Lung (tissue), 11 donors: ENCODE measurements at regions not wholly inside any gene's neighbourhood (a gene's known extent, or its start where the extent isn't known, plus 50 kb on each side); places are given as distances from the start of the nearest gene placed in this dataset.

ENCODE experiments used
- ATAC-seq: fragments of 200-7000 bp; cut with Tn5 transposase; one replicate; pipeline ENCODE4 v1.9.1; 2020; ENCODE audit warnings: moderate number of reproducible peaks; ENCODE audit not compliant: insufficient read depth, low FRiP score
- DNase-seq, 3 donors: peaks; one replicate each; pipeline ENCODE4 v3.0.0-alpha.2; 2013 to 2017
- H3K27ac ChIP-seq, 2 donors: one replicate each; pipeline ENCODE4 v1.5.1; 2013; ENCODE audit warnings: mild to moderate bottlenecking in 2 of 2, moderate library complexity in 2 of 2, control low read depth in 1 of 2, inconsistent platforms in 1 of 2, low read depth in 1 of 2, low read length in 1 of 2
- H3K27me3 ChIP-seq, 3 donors: one replicate each; pipeline ENCODE4 v1.5.1; 2013; ENCODE audit warnings: low read length in 2 of 3; ENCODE audit not compliant: control insufficient read depth in 3 of 3, insufficient read depth in 3 of 3
- H3K36me3 ChIP-seq, 4 donors: one replicate each; pipeline ENCODE4 v1.5.1; 2013; ENCODE audit warnings: low read length in 4 of 4, mild to moderate bottlenecking in 1 of 4, moderate library complexity in 1 of 4; ENCODE audit not compliant: control insufficient read depth in 4 of 4, insufficient read depth in 4 of 4
- H3K4me1 ChIP-seq, 5 donors: one replicate each; pipeline ENCODE4 v1.5.1; 2013; ENCODE audit warnings: low read length in 5 of 5, mild to moderate bottlenecking in 2 of 5, moderate library complexity in 1 of 5; ENCODE audit not compliant: control insufficient read depth in 5 of 5, insufficient read depth in 5 of 5
- H3K4me3 ChIP-seq: one replicate; pipeline ENCODE4 v1.5.1; 2013; ENCODE audit warnings: mild to moderate bottlenecking, control low read depth, moderate library complexity
- H3K9ac ChIP-seq, 2 donors: one replicate each; pipeline ENCODE4 v1.5.1; 2013; ENCODE audit warnings: low read length in 2 of 2, control low read depth in 1 of 2; ENCODE audit not compliant: insufficient read depth in 1 of 2
- H3K9me3 ChIP-seq, 4 donors: one replicate each; pipeline ENCODE4 v1.5.1; 2013; ENCODE audit warnings: low read length in 3 of 4, mild to moderate bottlenecking in 1 of 4, moderate library complexity in 1 of 4; ENCODE audit not compliant: control insufficient read depth in 4 of 4, insufficient read depth in 3 of 4
- CTCF ChIP-seq: IDR thresholded peaks from 2 replicates; pipeline ENCODE4 v1.5.1; 2012; ENCODE audit warnings: mild to moderate bottlenecking; ENCODE audit errors: control extremely low read depth, extremely low read depth
- WGBS, 2 donors: extraction: QIAGEN DNeasy Blood & Tissue Kit; methylation state at CpG; one replicate each; pipeline ENCODE4 v1.1.7; 2013; 5-methylcytosine and 5-hydroxymethylcytosine counted together
- donor health status: control.
- donor health status: control.
- donor health status: Bipolar disorder and iron deficiency.
- donor health status: healthy.
- donor health status: DM: yes; HTN: yes; CAD: no.

GRCh38 chr7:48741545-48741944, 182.8 kb upstream of the CDC14C start:
- 19 to 35% methylated on average over 1 of the region's 1 CpG for WGBS, 2 donors
- H3K9me3 ChIP-seq: peaks cover 0 to 7% (median 3%) of the 10 kb centered on the region in 4 donors
- TF ChIP-seq CTCF: no peak
- H3K9ac ChIP-seq: no peak overlapping the region
- no peak for DNase-seq
- H3K27me3 ChIP-seq: no peaks in the 10 kb centered on the region
- H3K4me3 ChIP-seq: no peak overlapping the region
- no peak for ATAC-seq
- no peaks in the 10 kb centered on the region for H3K4me1 ChIP-seq
- no peaks in the 10 kb centered on the region for H3K36me3 ChIP-seq
- no peak overlapping the region for H3K27ac ChIP-seq

GRCh38 chr7:48742079-48742798, 182.1 kb upstream of the CDC14C start:
- Histone ChIP-seq H3K9me3 (peaks cover 0 to 7% (median 3%) of the 10 kb centered on the region in 4 donors), H3K4me3 (no peak overlapping the region), H3K9ac (no peak overlapping the region), H3K36me3 (no peaks in the 10 kb centered on the region), H3K27me3 (no peaks in the 10 kb centered on the region), H3K4me1 (no peaks in the 10 kb centered on the region), H3K27ac (no peak overlapping the region)
- WGBS, 2 donors: 77 to 85% methylated on average over 3 of the region's 3 CpGs
- TF ChIP-seq CTCF: no peak
- no peak for DNase-seq
- ATAC-seq: no peak

GRCh38 chr7:48748081-48748833, 176.1 kb upstream of the CDC14C start:
- Histone ChIP-seq H3K27me3 (no peaks in the 10 kb centered on the region), H3K9me3 (no peaks in the 10 kb centered on the region), H3K27ac (no peak overlapping the region), H3K4me3 (no peak overlapping the region), H3K36me3 (no peaks in the 10 kb centered on the region), H3K4me1 (peaks cover 0 to 3% (median 0%) of the 10 kb centered on the region in 5 donors), H3K9ac (no peak overlapping the region)
- no peak for TF ChIP-seq CTCF
- WGBS, 2 donors: 89 to 92% methylated on average over 11 to 12 of the region's 12 CpGs
- DNase-seq: no peak
- no peak for ATAC-seq
